HepG2 (cell line): ENCODE measurements at regions not wholly inside any gene's neighbourhood (a gene's known extent, or its start where the extent isn't known, plus 50 kb on each side); places are given as distances from the start of the nearest gene placed in this dataset.
A peak's percentile ranks its signal among the peaks of the same experiment; 100 is the strongest.

Source experiments
- ATAC-seq: fragments of 200-7000 bp; cut with Tn5 transposase; 3 replicates; pipeline ENCODE4 v1.9.1; 2020; ENCODE audit warnings: mild to moderate bottlenecking, moderate library complexity
- BruUV-seq: library from RNA; stranded (reverse); fragments of 400-500 nt; replicated peaks from 2 replicates; lab custom pipeline; 2021; lab: Mats Ljungman, UMichigan
- CTCF ChIA-PET: fragments of 300-600 bp; formaldehyde crosslinking; extraction: SDS; loops from one replicate; lab custom pipeline; 2021; ENCODE audit warnings: low total read pairs, inconsistent platforms, low intra/inter-chr PET ratio; lab: Yijun Ruan, JAX
- POLR2A ChIA-PET: fragments of 350-600 bp; sonication (Branson Sonifier 250); formaldehyde crosslinking; loops from one replicate; lab custom pipeline; 2020; ENCODE audit warnings: antibody characterized with exemption, inconsistent platforms; lab: Yijun Ruan, JAX
- DNase-seq: peaks from one replicate; pipeline ENCODE4 v3.0.0-alpha.2; 2015; ENCODE audit warnings: low spot score
- FAIRE-seq: peaks from 3 replicates; lab custom pipeline; 2011; peaks lifted over from hg19 to GRCh38; lab: Jason Lieb, UNC
- H2AFZ ChIP-seq: one replicate; pipeline ENCODE4 v1.6.1; 2011; ENCODE audit warnings: low read length, inconsistent platforms
- H3K27ac ChIP-seq: fragments of 300-600 bp; 3 replicates; pipeline ENCODE4 v1.8.0; 2011; ENCODE audit warnings: mixed run types, mild to moderate bottlenecking, mixed read lengths, low read length, inconsistent platforms; ENCODE audit not compliant: insufficient read depth; ENCODE audit errors: extremely low read length
- H3K27me3 ChIP-seq, 2 experiments: fragments of 200-600 bp in 1 of 2; 2 replicates in 1 of 2; 3 replicates in 1 of 2; pipeline versions ENCODE4 v1.6.0 to v1.8.0; 2011; ENCODE audit warnings: low read length in 2 of 2, mild to moderate bottlenecking in 2 of 2, moderate library complexity in 2 of 2, inconsistent platforms in 1 of 2; ENCODE audit not compliant: insufficient read depth in 2 of 2, control insufficient read depth in 1 of 2
- H3K36me3 ChIP-seq, 2 experiments: fragments of 200-600 bp in 1 of 2; replicated peaks in 1 of 2; 2 replicates in 1 of 2; 3 replicates in 1 of 2; pipeline versions ENCODE4 v1.5.1 to v1.8.0; 2011; ENCODE audit warnings: low read length in 2 of 2, inconsistent platforms in 1 of 2; ENCODE audit not compliant: insufficient read depth in 2 of 2, control insufficient read depth in 1 of 2
- H3K4me1 ChIP-seq: 2 replicates; pipeline ENCODE4 v1.5.1; 2012; ENCODE audit warnings: low read length, inconsistent platforms; ENCODE audit not compliant: insufficient read depth
- H3K4me2 ChIP-seq: 2 replicates; pipeline ENCODE4 v1.6.0; 2011; ENCODE audit warnings: low read depth, low read length, inconsistent platforms
- H3K4me3 ChIP-seq, 3 experiments: fragments of 200-600 bp in 1 of 3; sonication (generic), shearing (Covaris generic) in 1 of 3; replicated peaks in 1 of 3; 2 replicates each; pipeline ENCODE4 v1.5.1; 2011 to 2016; ENCODE audit warnings: low read length in 3 of 3, inconsistent platforms in 2 of 3, low read depth in 2 of 3, mild to moderate bottlenecking in 2 of 3, control low read depth in 1 of 3, mixed read lengths in 1 of 3; ENCODE audit not compliant: insufficient read depth in 1 of 3
- H3K79me2 ChIP-seq: one replicate; pipeline ENCODE4 v1.6.1; 2011; ENCODE audit warnings: low read length, inconsistent platforms; ENCODE audit not compliant: insufficient read depth
- H3K9ac ChIP-seq: 2 replicates; pipeline ENCODE4 v1.6.0; 2011; ENCODE audit warnings: mild to moderate bottlenecking, low read depth, low read length, inconsistent platforms; ENCODE audit not compliant: insufficient read depth
- H3K9me3 ChIP-seq: 2 replicates; pipeline ENCODE4 v1.5.1; 2012; ENCODE audit warnings: mild to moderate bottlenecking, low read length
- H4K20me1 ChIP-seq: 2 replicates; pipeline ENCODE4 v1.6.0; 2011; ENCODE audit warnings: inconsistent platforms, mild to moderate bottlenecking, low read length, moderate library complexity; ENCODE audit not compliant: insufficient read depth
- CREB1 ChIP-seq, 2 experiments: fragments of 450-650 bp in 1 of 2; IDR thresholded peaks; 2 replicates each; pipeline ENCODE4 v1.6.1; 2016 to 2017; ENCODE audit warnings: control low read depth in 1 of 2, mild to moderate bottlenecking in 1 of 2, missing compliant biosample characterization in 1 of 2, missing genetic modification characterization in 1 of 2
- DBP ChIP-seq: sonication (generic); formaldehyde crosslinking; IDR thresholded peaks from 2 replicates; pipeline ENCODE4 v1.4.0; 2020; ENCODE audit warnings: missing genetic modification reagents; ENCODE audit errors: not compliant biosample characterization
- FIP1L1 ChIP-seq: fragments of 200-400 bp; formaldehyde crosslinking; IDR thresholded peaks from 2 replicates; pipeline ENCODE4 v1.6.1; 2018; ENCODE audit warnings: low read depth, mild to moderate bottlenecking, low read length, moderate library complexity, borderline replicate concordance; ENCODE audit not compliant: insufficient read depth
- GLI4 ChIP-seq: sonication (generic); formaldehyde crosslinking; IDR thresholded peaks from 2 replicates; pipeline ENCODE4 v1.5.1; 2020; ENCODE audit warnings: missing genetic modification reagents, mild to moderate bottlenecking, moderate library complexity, borderline replicate concordance
- KLF12 ChIP-seq: sonication (generic); formaldehyde crosslinking; IDR thresholded peaks from 2 replicates; pipeline ENCODE4 v1.4.0; 2020; ENCODE audit warnings: missing genetic modification reagents, borderline replicate concordance
- NR2F1 ChIP-seq, 2 experiments: fragments of 450-650 bp in 1 of 2; formaldehyde crosslinking in 1 of 2; IDR thresholded peaks; 2 replicates each; pipeline versions ENCODE4 v1.5.0 to v1.6.1; 2016 to 2020; ENCODE audit warnings: mild to moderate bottlenecking in 1 of 2, missing compliant biosample characterization in 1 of 2, missing genetic modification reagents in 1 of 2, moderate library complexity in 1 of 2
- NR2F2 ChIP-seq: IDR thresholded peaks from 2 replicates; pipeline ENCODE4 v1.6.1; 2012; ENCODE audit warnings: low read depth, inconsistent platforms, borderline replicate concordance
- PAXIP1 ChIP-seq: sonication (generic); formaldehyde crosslinking; conservative IDR thresholded peaks from 2 replicates; pipeline ENCODE4 v1.4.0; 2020; ENCODE audit warnings: mild to moderate bottlenecking, missing genetic modification reagents, moderate library complexity
- PBX2 ChIP-seq: IDR thresholded peaks from 2 replicates; pipeline ENCODE4 v1.6.1; 2016; ENCODE audit warnings: control low read depth
- RFXANK ChIP-seq: IDR thresholded peaks from 2 replicates; pipeline ENCODE4 v1.6.1; 2016
- SP4 ChIP-seq: sonication (generic); formaldehyde crosslinking; IDR thresholded peaks from 2 replicates; pipeline ENCODE4 v1.8.1; 2023; ENCODE audit warnings: mild to moderate bottlenecking, missing genetic modification reagents
- TSC22D2 ChIP-seq: sonication (generic); formaldehyde crosslinking; IDR thresholded peaks from 2 replicates; pipeline ENCODE4 v1.5.1; 2020; ENCODE audit warnings: missing genetic modification reagents, mild to moderate bottlenecking, borderline replicate concordance
- ZBTB4 ChIP-seq: sonication (generic); formaldehyde crosslinking; IDR thresholded peaks from 2 replicates; pipeline ENCODE4 v1.4.0; 2020; ENCODE audit warnings: missing genetic modification reagents, mild to moderate bottlenecking, borderline replicate concordance
- ZNF235 ChIP-seq: sonication (generic); formaldehyde crosslinking; IDR thresholded peaks from 2 replicates; pipeline ENCODE4 v1.8.1; 2023; ENCODE audit warnings: mild to moderate bottlenecking, missing genetic modification reagents, borderline replicate concordance
- ZNF839 ChIP-seq: sonication (generic); formaldehyde crosslinking; IDR thresholded peaks from 2 replicates; pipeline ENCODE4 v1.4.0; 2020; ENCODE audit warnings: missing genetic modification reagents, mild to moderate bottlenecking, borderline replicate concordance
- WGBS: methylation state at CpG from one replicate; pipeline ENCODE4 v1.1.6; 2017; ENCODE audit warnings: low lambda C conversion rate; 5-methylcytosine and 5-hydroxymethylcytosine counted together
- in situ Hi-C: cut with HindIII; loops from 2 replicates; pipeline ENCODE4 v1.10.0; 2017; ENCODE audit warnings: low pct_unique_long_range_greater_than_20kb; ENCODE audit not compliant: extremely low pct_ligation_motif_present
- intact Hi-C: fragments of 100-400 bp; cut with micrococcal nuclease; formaldehyde crosslinking; loops from one replicate; pipeline ENCODE4 v1.10.0; 2022; ENCODE audit not compliant: unreplicated experiment

- ATAC-seq (peak; percentile 90), FAIRE-seq (no peak), DNase-seq (peak; percentile 37)
- ChIA-PET POLR2A (no interaction called here), CTCF (no interaction called here)
- no peaks in the 10 kb centered on the region for H3K9me3 ChIP-seq
- intact Hi-C loops (no loop called here), in situ Hi-C loops (loop anchor here (10.0 kb wide), 1 partner anchor 98 kb away; no protein-coding TSS in a partner anchor)
- peaks cover 19% of the 10 kb centered on the region for H3K4me1 ChIP-seq
- no peak overlapping the region for H2AFZ ChIP-seq
- peak overlapping the region in 1 of 3 experiments; percentile 32; a peak in 1 of 6 replicates for H3K4me3 ChIP-seq
- 24% methylated on average over 10 of the region's 10 CpGs for WGBS
- no peak overlapping the region for H3K27ac ChIP-seq
- no peak overlapping the region for H3K9ac ChIP-seq
- no peaks in the 10 kb centered on the region for H3K36me3 ChIP-seq
- no peaks in the 10 kb centered on the region for H3K79me2 ChIP-seq
- H3K27me3 ChIP-seq = 0 out of 5 replicates have a peak, but pooled peaks cover 0 to 5% of the 10 kb centered on the region in 2 experiments
- BruUV-seq = no TSS peak
- peak overlapping the region; percentile 53; the same call in 1 of the 2 replicates for H3K4me2 ChIP-seq
- H4K20me1 ChIP-seq = no peaks in the 10 kb centered on the region
- TF ChIP-seq FIP1L1 = no peak
- no peak for TF ChIP-seq CREB1 (IDR thresholded peaks at IDR 0.05)
- no peak for TF ChIP-seq CREB1 (CRISPR knock-in tag; IDR thresholded peaks at IDR 0.05)
- TF ChIP-seq ZNF839 = no peak
- no peak for TF ChIP-seq DBP (CRISPR knock-in tag)
- peak; percentile 33; the same call in 1 of the 2 replicates for TF ChIP-seq NR2F2
- no peak for TF ChIP-seq GLI4
- TF ChIP-seq PAXIP1 (CRISPR knock-in tag) = no peak
- TF ChIP-seq SP4 (CRISPR knock-in tag) = no peak
- TF ChIP-seq PBX2 = no peak
- no peak for TF ChIP-seq RFXANK (CRISPR knock-in tag)
- TF ChIP-seq ZBTB4 (CRISPR knock-in tag) = no peak
- TF ChIP-seq KLF12 (CRISPR knock-in tag) = no peak
- TF ChIP-seq TSC22D2 (CRISPR knock-in tag) = no peak
- TF ChIP-seq ZNF235 = no peak
- peak; percentile 33 to 83; a peak in 3 of 4 replicates for TF ChIP-seq NR2F1 (CRISPR knock-in tag; IDR thresholded peaks at IDR 0.05)
Observed at GRCh38 chr4:138673053-138673452, 342.5 kb upstream of the NOCT start.
